IPS DF 4.7 (cell line): ENCODE measurements at regions not wholly inside any gene's neighbourhood (a gene's known extent, or its start where the extent isn't known, plus 50 kb on each side); places are given as distances from the start of the nearest gene placed in this dataset.
"Not testable (repeated sequence)": the region's sequence is repeated elsewhere in the genome, so short reads cannot be mapped to it uniquely, and the experiment has no call there.

Experiments
- DNase-seq: peaks from one replicate; pipeline ENCODE4 v3.0.0-alpha.2; 2013; ENCODE audit warnings: low spot score; ENCODE audit errors: extremely low read depth

- DNase-seq, result no peak
Observed at GRCh38 chr1:218925777-218926176, 247.9 kb upstream of the LYPLAL1 start.

DNA sequence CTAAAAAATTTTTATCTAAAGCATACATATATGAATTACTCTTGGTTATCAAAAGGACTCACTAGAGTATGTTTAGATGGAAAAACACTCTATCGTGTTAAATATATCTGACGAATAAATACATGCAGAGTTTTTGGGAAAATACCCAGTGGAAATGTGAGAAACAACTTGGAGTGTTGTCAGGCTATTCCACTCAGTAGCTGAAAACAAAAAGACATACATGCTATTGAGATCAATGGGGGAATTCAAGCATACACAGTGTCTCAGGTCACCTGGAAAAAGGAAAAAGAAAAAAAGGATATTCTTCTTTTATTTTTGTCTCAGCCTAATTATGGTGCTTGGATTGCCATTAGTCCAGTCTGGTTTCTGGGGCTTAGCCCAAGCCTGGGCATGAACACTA lies 247.0 kb upstream of the LYPLAL1 start:
- DNase-seq, result no peak

GRCh38 chr1:218930000-218930399 lies 243.7 kb upstream of the LYPLAL1 start:
- no peak for DNase-seq

- no peak for DNase-seq
Observed at GRCh38 chr1:218930472-218931241, 243.0 kb upstream of the LYPLAL1 start.

GRCh38 chr1:218931324-218931723 lies 242.4 kb upstream of the LYPLAL1 start:
- no peak for DNase-seq

DNA sequence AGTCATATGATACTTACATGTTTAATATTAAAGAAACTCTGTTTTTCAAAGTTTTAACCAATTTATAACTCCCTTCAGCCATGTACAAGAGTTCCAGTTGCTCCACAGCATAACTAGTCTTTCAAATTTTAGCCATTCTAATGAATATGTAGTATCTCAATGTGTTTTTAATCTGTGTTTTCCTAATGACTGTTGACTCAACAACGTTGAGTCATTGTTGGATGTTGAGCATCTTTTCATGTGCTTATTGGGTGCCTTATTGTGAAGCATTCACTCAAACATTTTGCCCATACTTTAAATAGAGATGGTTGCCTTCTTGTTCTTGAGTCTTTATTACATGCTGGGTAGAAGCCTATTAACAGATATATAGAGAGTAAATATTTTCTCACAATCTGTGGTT lies 240.2 kb upstream of the LYPLAL1 start:
- DNase-seq, result no peak

DNA sequence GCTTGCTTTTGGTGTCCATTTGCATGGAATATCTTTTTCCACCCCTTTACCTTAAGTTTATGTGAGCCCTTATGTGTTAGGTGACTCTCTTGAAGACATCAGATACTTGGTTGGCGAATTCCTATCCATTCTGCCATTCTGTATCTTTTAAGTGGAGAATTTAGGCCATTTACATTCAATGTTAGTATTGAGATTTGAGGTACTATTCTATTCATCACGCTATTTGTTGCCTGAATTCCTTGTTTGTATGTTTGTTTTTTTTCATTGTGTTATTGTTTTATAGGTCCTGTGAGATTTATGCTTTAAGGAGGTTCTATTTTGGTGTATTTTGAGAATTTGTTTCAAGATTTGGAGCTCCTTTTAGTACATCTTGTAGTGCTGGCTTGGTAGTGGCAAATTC lies 238.3 kb upstream of the LYPLAL1 start:
- DNase-seq, result not testable (repeated sequence)

DNA sequence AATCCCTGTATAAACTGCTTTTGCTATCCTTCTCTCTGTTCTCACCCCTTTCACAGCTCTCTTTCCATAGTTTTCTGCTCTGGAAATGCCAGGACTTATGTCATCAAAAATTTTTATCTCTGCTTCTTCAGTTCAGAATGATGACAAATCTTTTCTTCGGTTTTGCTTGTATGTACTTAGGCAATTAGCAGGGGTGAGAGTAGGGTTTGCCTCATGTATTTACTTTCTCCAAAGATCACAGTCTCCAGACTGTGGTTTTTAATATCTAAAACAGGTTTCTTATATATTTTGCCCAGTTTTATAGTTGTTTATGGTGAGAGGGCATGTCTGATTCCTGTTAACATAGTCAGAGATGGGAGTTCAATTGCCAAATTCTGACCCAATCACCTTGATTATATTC lies 235.4 kb upstream of the LYPLAL1 start:
- DNase-seq, result no peak

DNA sequence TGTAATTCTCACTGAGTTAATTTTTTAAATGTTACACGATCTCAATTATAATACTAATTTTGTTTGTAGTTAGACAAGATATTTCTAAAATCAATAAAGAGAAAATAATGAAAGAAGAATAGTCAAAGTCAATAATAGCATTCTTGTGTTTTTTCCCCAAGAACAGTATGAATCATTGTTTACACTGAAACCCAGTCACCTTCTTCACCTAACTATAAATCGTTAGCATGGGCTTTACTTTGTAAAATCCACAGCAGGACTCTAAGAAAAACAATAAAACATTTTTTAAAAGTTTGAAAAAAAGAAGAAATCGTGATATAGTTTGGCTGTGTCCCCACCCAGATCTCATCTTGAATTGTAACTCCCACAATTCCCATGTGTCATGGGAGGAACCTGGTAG lies 234.6 kb upstream of the LYPLAL1 start:
- DNase-seq, result no peak

- no peak for DNase-seq
Observed at GRCh38 chr1:218942431-218942830, 231.2 kb upstream of the LYPLAL1 start.

DNA sequence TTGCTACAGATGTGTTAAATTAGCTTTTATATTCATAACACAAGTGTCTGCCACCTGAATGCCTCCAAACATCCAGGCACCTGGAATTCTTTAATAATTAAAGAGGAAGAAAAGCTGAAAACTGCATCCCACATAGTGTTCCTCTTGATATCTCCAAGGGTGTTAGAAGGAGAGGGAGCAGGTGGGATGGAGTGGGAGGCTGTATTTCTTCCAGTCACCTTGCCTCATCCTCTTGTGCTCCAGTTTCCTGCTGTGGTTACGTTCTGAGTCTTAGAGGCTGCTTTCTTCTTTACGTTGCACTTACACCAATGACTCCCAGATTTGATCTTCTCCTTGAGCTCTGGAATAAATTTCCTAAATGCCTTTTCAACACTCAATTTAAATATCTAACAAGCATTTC lies 230.3 kb upstream of the LYPLAL1 start:
- DNase-seq, result no peak

DNA sequence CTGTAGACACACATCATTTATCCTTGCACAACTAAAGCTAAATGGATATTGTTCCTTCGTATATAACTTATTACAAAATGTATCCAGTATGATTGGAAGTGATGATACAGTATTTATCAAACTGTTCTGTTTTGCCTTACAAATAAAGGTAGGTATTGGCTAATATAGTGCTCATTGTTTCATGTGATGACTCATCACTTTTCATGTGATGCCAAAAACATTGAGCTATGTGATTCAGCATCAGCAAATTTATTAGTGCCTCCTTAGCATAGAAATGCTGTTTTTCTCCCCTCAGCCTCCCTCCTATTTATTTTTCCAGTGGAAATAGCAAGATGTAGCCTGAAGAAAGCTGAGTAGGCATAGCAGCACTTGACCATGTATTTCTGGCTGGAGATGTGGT lies 228.6 kb upstream of the LYPLAL1 start:
- DNase-seq, result no peak

DNA sequence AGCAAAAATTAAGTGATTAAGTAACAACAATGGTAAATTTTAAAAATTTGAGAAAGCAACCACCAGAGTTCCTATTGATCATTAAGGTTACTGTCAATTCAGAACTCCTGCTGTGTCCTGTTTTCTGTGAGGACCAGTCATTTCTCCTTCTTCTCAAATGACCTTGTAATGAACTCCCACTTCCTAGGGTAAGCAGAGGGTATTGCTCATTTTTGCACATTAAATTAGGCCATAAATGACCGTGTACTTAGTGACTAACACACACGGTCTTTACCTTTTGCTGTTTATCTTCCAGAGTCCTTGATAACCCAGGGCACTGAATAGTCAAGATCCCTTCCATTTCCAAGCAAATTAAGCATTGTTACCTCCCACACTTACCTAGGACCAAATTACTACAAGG lies 227.5 kb upstream of the LYPLAL1 start:
- DNase-seq, result no peak

- DNase-seq, result no peak
Observed at GRCh38 chr1:218948446-218948845, 225.2 kb upstream of the LYPLAL1 start.

- DNase-seq, result no peak
Observed at GRCh38 chr1:218953386-218953785, 220.3 kb upstream of the LYPLAL1 start.

GRCh38 chr1:218957971-218958370 lies 215.7 kb upstream of the LYPLAL1 start:
- DNase-seq, result no peak

DNA sequence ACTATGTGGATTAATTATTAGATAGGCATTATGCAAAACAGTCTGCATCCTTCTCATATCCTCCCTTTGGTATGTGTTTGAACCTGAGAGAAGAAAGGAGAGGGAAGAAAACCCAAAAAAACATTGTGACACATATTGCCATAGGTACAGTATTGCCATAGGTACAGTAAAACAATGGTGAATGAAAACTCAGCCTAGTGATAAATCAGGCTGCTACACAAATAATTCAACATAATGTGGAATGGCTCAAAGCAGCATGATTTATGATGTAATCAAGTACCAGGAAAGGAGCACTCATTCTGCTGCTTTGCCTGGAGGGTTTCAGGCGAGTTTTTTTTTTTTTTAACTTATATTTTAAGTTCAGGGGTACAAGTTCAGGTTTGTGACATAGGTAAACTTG lies 213.9 kb upstream of the LYPLAL1 start:
- no peak for DNase-seq

GRCh38 chr1:218964471-218965185 lies 209.1 kb upstream of the LYPLAL1 start:
- no peak for DNase-seq

DNA sequence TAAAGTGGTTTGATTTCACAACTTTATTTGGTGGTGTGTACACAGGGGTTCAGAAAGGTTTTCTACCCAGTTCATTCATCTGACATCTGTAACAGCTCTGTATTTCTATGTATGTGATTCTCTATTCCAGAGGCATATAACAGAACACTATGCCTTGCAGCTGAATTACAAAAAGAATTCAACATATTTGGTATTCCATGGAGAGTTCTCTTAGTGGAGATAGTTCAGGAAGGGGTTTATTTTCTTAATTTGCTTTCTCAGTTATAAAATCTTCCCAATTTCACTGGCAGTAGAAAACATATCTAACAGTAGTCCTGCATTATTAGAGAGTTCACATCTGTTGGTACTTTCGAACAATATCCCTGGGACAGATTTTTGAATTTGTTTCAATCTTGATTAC lies 207.9 kb upstream of the LYPLAL1 start:
- DNase-seq, result no peak

DNA sequence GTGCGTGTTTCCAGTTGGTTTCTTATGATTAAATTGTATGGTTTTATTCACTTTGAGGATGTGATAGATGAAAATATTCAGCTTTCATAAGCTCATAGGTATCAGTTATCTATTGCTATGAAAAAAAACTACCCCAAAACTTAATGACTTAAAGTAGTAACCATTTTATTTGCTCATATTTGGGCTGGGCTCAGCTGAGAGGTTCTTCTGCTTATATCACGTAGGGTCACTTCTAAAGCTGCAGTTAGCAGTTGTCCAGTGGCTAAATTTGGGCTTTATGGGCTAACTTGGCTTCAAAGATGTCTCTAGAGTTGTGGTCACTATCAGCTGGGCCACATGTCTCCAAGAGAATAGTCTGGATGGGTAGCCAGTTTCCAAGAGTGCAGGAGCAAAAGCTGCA lies 206.4 kb upstream of the LYPLAL1 start:
- no peak for DNase-seq

- no peak for DNase-seq
Observed at GRCh38 chr1:218967836-218968235, 205.8 kb upstream of the LYPLAL1 start.

DNA sequence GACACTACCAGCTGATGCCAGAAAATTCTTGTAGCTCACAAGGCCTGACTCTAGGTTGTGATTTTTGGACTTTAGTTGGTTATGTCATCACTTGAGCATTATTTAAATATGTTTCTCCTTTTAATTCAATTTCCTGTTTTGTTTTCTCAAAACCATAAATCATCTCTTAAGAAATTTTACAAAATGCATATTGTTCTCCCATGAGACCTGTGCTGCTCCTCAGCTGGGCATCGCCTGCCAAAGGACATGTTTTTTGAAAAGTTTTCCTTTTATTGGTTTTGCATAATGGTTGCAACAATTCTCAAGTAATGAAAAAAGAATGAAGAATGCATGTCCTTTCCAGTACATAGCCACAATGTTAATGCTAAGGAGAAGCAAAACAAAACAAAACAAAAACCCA lies 204.7 kb upstream of the LYPLAL1 start:
- DNase-seq, result no peak

DNA sequence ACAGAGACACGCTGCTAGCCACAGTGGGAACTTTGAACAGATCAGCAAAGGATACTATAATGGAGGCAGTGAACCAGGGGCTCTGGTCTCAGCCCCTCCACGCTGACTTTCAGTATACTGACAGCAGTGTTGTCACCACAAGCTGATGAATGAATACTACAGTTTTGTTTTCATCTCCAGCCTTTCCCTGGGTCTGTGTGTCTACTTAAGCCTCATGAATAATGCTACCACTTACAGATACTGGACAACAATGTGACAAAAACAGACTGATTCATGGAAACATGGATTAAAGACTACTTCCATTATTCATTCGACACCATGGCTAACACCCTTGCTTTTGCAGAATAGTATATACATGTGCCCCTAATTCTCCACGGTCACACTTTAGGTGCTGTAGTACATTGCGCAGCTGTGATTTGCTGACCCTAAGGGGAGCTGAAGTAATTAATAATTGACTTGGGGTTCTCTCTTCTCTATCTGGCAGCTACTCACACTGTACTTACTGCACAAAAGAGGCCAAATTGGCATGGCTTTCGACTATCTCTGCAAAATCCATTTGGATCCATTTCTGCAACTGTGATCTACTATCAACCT lies 203.2 kb upstream of the LYPLAL1 start:
- DNase-seq, result no peak
